ENCODE measurements at regions not wholly inside any gene's neighbourhood (a gene's known extent, or its start where the extent isn't known, plus 50 kb on each side); places are given as distances from the start of the nearest gene placed in this dataset.

GRCh38 chr3:161575901-161576300, 79.3 kb downstream of the OTOL1 start:
- Histone ChIP-seq H3K27ac (ENCODE audit: low read length) (no peak overlapping the region), H3K27me3 (ENCODE audit: control insufficient read depth, insufficient read depth, low read length) (no peaks in the 10 kb centered on the region), H3K36me3 (ENCODE audit: control insufficient read depth, low read depth, low read length) (no peaks in the 10 kb centered on the region), H3K9me3 (ENCODE audit: control insufficient read depth, low read depth, low read length) (no peaks in the 10 kb centered on the region), H3K9ac (ENCODE audit: low read length) (no peak overlapping the region), H3K4me3 (ENCODE audit: low read length) (no peak overlapping the region), H3K4me1 (ENCODE audit: control insufficient read depth, low read depth, low read length) (peaks cover 8% of the 10 kb centered on the region)

DNA sequence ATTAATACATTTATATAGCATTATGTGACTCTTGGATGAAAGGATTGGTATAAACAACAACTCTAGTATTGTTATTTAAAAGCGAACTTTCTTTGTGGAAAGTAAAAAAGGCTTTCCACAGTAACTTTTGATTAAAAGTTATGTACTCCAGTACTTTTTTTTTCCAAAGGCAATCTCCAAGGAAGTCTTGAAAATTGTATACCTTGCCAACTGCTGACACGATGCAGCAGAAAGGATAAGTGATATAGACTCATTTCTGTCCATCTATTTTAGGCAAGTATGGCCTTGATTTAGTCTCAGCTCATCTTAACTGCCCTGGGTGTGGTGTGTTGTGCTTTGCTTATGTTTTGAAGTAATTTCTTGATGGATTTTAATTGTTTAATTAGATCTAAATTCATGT, 79.7 kb downstream of the OTOL1 start:
- Histone ChIP-seq H3K4me3 (ENCODE audit: low read length) (no peak overlapping the region), H3K27me3 (ENCODE audit: control insufficient read depth, insufficient read depth, low read length) (no peaks in the 10 kb centered on the region), H3K9ac (ENCODE audit: low read length) (no peak overlapping the region), H3K36me3 (ENCODE audit: control insufficient read depth, low read depth, low read length) (no peaks in the 10 kb centered on the region), H3K4me1 (ENCODE audit: control insufficient read depth, low read depth, low read length) (peaks cover 8% of the 10 kb centered on the region), H3K9me3 (ENCODE audit: control insufficient read depth, low read depth, low read length) (no peaks in the 10 kb centered on the region), H3K27ac (ENCODE audit: low read length) (no peak overlapping the region)

DNA sequence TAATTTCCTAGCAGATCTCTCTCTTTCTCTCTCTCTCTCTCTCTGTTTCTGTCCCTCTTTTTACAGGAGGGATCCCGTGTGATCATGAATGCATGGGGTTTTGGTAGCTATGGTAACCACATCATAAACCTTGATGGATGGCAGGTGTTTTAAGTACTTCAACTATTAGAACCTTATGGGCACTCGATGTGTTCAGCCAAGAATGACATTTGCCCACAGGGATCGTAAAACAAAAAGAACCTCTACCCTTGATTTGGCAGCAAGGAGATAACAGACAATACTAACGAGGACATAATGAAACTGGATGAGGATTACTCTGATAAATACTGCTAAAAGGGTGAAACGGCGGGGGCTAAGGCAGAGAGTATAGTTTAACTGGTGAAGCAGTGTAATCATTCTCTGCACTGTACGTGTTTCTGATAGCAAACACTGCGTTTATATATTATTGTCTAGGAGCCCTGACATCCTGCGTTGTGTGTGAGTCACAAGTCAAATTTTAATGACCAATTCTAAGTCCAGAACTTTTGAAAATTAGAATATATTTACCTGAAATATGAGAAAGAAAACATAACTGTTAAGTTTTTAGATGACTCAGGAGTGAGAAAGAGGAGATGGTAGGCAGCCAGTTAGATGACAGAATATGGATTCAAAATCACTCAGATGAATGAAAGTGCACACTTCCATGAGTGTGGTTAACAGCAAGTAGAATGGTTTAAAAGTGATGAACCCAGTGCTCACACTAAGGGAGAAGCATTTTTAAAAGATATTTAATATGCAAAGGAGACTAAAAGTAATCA, 80.3 kb downstream of the OTOL1 start:
- H3K36me3 ChIP-seq (ENCODE audit: control insufficient read depth, low read depth, low read length): no peaks in the 10 kb centered on the region
- H3K27me3 ChIP-seq (ENCODE audit: control insufficient read depth, insufficient read depth, low read length): no peaks in the 10 kb centered on the region
- H3K4me3 ChIP-seq (ENCODE audit: low read length): no peak overlapping the region
- H3K27ac ChIP-seq (ENCODE audit: low read length): no peak overlapping the region
- H3K9ac ChIP-seq (ENCODE audit: low read length): no peak overlapping the region
- H3K9me3 ChIP-seq (ENCODE audit: control insufficient read depth, low read depth, low read length): no peaks in the 10 kb centered on the region
- peaks cover 8% of the 10 kb centered on the region for H3K4me1 ChIP-seq (ENCODE audit: control insufficient read depth, low read depth, low read length)

- Histone ChIP-seq H3K36me3 (ENCODE audit: control insufficient read depth, low read depth, low read length) (no peaks in the 10 kb centered on the region), H3K9me3 (ENCODE audit: control insufficient read depth, low read depth, low read length) (no peaks in the 10 kb centered on the region), H3K9ac (ENCODE audit: low read length) (no peak overlapping the region), H3K27me3 (ENCODE audit: control insufficient read depth, insufficient read depth, low read length) (no peaks in the 10 kb centered on the region), H3K4me1 (ENCODE audit: control insufficient read depth, low read depth, low read length) (peaks cover 8% of the 10 kb centered on the region), H3K4me3 (ENCODE audit: low read length) (no peak overlapping the region), H3K27ac (ENCODE audit: low read length) (no peak overlapping the region)
Measured at GRCh38 chr3:161577662-161578061, 81.1 kb downstream of the OTOL1 start.

DNA sequence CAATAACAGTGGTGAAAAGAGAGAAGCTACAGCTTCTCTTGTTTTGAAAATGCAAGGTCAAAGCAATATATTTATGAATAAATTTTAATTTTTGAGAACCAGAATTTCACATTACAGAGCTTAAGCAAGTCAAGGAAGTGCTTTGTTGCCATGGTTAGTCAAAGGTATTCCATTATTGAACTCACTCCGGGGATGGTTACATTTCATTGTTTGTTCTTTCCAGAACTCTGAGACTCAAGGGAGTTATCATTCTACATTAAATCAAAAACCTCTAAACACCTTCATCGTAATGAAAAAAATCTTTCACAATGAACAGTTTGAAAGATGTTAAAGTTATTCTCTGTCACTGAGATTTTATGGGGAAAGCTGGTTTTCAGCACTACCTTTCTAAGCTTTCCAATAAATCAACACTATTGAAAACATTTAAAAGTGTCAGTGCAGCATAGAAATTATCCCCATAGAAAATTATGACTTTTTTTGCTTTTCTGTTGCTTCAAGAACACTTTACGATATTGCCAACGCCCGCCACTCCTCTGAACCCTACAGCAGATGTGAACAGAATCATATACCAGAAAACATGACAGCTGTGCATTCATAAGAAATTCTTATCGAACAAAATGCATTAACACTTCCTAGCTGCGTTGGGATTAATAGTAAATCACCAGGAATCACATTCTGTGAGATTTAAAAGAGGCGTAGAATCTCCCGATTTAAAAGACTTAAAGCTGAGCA, 83.0 kb downstream of the OTOL1 start:
- Histone ChIP-seq H3K9me3 (ENCODE audit: control insufficient read depth, low read depth, low read length) (no peaks in the 10 kb centered on the region), H3K27ac (ENCODE audit: low read length) (no peak overlapping the region), H3K9ac (ENCODE audit: low read length) (no peak overlapping the region), H3K36me3 (ENCODE audit: control insufficient read depth, low read depth, low read length) (no peaks in the 10 kb centered on the region), H3K4me1 (ENCODE audit: control insufficient read depth, low read depth, low read length) (peaks cover 8% of the 10 kb centered on the region), H3K27me3 (ENCODE audit: control insufficient read depth, insufficient read depth, low read length) (no peaks in the 10 kb centered on the region), H3K4me3 (ENCODE audit: low read length) (no peak overlapping the region)

DNA sequence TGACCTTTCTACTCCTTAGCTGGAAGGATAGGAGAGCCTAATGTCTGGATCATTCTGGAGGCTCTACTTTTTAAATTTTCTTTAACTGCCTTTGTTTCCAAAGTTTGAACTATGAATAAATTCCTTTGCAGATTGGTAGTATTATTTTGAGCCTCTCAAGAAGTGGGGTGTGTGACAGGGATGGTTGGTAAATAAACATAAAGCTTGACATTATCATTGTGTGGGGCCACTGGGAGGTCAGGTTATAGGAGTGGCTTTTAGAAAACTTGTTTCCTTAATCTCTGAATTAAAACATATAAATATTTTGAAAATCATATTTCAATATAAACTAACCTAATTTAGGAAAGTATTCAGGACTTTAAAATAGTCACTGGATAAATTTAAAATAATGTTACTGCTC, 89.3 kb downstream of the OTOL1 start:
- H3K9ac ChIP-seq (ENCODE audit: low read length): no peak overlapping the region
- no peak overlapping the region for H3K27ac ChIP-seq (ENCODE audit: low read length)
- no peaks in the 10 kb centered on the region for H3K36me3 ChIP-seq (ENCODE audit: control insufficient read depth, low read depth, low read length)
- no peaks in the 10 kb centered on the region for H3K27me3 ChIP-seq (ENCODE audit: control insufficient read depth, insufficient read depth, low read length)
- no peak overlapping the region for H3K4me3 ChIP-seq (ENCODE audit: low read length)
- H3K9me3 ChIP-seq (ENCODE audit: control insufficient read depth, low read depth, low read length): peaks cover 5% of the 10 kb centered on the region
- no peaks in the 10 kb centered on the region for H3K4me1 ChIP-seq (ENCODE audit: control insufficient read depth, low read depth, low read length)

DNA sequence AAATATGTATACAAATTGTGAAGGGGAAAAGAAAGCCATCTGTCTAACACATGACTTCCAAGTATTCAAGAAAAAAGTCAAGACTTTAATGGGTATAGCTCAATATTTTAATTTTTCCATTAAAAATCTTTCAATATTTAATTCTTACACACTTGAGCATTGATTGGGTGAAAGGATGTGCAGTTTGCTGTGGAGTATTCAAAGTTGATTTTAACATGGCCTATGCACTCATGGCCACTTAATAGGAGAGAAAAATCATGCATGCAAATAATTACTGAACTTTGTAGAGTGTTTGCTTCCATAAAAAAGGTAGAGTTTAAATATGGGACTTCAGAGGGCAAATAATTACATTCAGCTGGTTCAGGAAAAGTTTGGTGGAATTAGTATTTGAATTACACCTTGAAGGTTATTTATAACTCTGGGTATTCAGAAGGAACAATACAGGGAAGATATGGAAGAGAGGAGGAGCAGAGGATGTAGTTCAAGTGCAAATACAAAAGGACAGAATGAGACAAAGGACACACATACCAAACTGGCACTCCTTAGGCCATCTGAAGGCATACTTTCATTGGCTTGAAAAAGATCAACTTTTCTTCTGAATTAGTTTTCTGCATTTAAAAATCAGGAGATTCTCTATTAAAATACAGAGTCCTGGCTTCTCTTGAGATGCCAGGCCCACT, 90.1 kb downstream of the OTOL1 start:
- Histone ChIP-seq H3K4me3 (ENCODE audit: low read length) (no peak overlapping the region), H3K4me1 (ENCODE audit: control insufficient read depth, low read depth, low read length) (no peaks in the 10 kb centered on the region), H3K27ac (ENCODE audit: low read length) (no peak overlapping the region), H3K9me3 (ENCODE audit: control insufficient read depth, low read depth, low read length) (peaks cover 5% of the 10 kb centered on the region), H3K9ac (ENCODE audit: low read length) (no peak overlapping the region), H3K36me3 (ENCODE audit: control insufficient read depth, low read depth, low read length) (no peaks in the 10 kb centered on the region), H3K27me3 (ENCODE audit: control insufficient read depth, insufficient read depth, low read length) (no peaks in the 10 kb centered on the region)

DNA sequence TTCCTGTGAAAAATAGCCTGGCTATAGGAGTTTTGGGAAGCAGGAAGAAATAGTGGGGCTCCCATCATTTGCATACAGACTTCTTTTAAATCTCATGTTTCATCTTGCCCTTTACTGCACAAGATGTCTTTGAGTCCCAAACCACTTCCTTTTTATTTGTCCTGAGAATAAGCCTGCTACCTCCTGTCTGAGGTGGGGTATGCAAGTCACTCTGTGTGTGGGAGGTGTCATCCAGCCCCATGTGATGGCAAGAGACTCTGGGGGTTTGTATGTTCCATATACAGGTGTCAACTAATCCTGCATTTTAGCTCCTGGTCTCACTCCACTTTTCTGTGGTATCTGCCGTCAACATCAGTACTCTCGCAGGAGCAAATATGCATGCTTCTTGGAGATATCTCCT, 102.0 kb downstream of the OTOL1 start:
- no peaks in the 10 kb centered on the region for H3K36me3 ChIP-seq (ENCODE audit: control insufficient read depth, low read depth, low read length)

GRCh38 chr3:161599697-161600096, 103.1 kb downstream of the OTOL1 start:
- H3K4me1 ChIP-seq (ENCODE audit: control insufficient read depth, low read depth, low read length): no peaks in the 10 kb centered on the region
- H3K27ac ChIP-seq (ENCODE audit: low read length): no peak overlapping the region
- H3K4me3 ChIP-seq (ENCODE audit: low read length): no peak overlapping the region
- no peaks in the 10 kb centered on the region for H3K36me3 ChIP-seq (ENCODE audit: control insufficient read depth, low read depth, low read length)
- H3K27me3 ChIP-seq (ENCODE audit: control insufficient read depth, insufficient read depth, low read length): no peaks in the 10 kb centered on the region
- no peak overlapping the region for H3K9ac ChIP-seq (ENCODE audit: low read length)
- no peaks in the 10 kb centered on the region for H3K9me3 ChIP-seq (ENCODE audit: control insufficient read depth, low read depth, low read length)

More for the DNA sequence above, 102.0 kb downstream of the OTOL1 start:
- H3K9me3 ChIP-seq (ENCODE audit: control insufficient read depth, low read depth, low read length): no peaks in the 10 kb centered on the region
- H3K4me3 ChIP-seq (ENCODE audit: low read length): no peak overlapping the region
- no peaks in the 10 kb centered on the region for H3K27me3 ChIP-seq (ENCODE audit: control insufficient read depth, insufficient read depth, low read length)
- H3K9ac ChIP-seq (ENCODE audit: low read length): no peak overlapping the region
- H3K27ac ChIP-seq (ENCODE audit: low read length): no peak overlapping the region
- H3K4me1 ChIP-seq (ENCODE audit: control insufficient read depth, low read depth, low read length): no peaks in the 10 kb centered on the region

DNA sequence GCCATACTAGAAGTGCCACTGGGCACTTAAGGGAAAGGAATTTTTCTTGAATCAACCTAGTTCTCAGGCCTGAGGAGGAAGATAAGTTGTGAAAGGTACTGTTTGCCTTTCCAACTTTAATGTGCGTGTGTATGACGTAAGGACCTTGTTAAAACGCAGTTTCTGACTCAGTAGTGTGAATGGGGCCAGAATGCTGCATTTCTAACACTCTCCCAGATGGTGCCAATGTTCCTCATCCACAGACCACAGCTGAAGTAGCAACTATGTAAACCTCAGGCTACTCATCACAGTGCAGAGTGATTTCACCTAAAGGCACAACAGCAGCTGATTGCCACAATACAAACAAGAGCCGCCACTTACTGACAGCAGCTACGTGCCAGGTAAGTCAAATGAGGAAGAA, 103.6 kb downstream of the OTOL1 start:
- Histone ChIP-seq H3K36me3 (ENCODE audit: control insufficient read depth, low read depth, low read length) (no peaks in the 10 kb centered on the region), H3K9ac (ENCODE audit: low read length) (no peak overlapping the region), H3K4me3 (ENCODE audit: low read length) (no peak overlapping the region), H3K27me3 (ENCODE audit: control insufficient read depth, insufficient read depth, low read length) (no peaks in the 10 kb centered on the region), H3K4me1 (ENCODE audit: control insufficient read depth, low read depth, low read length) (no peaks in the 10 kb centered on the region), H3K9me3 (ENCODE audit: control insufficient read depth, low read depth, low read length) (no peaks in the 10 kb centered on the region), H3K27ac (ENCODE audit: low read length) (no peak overlapping the region)

DNA sequence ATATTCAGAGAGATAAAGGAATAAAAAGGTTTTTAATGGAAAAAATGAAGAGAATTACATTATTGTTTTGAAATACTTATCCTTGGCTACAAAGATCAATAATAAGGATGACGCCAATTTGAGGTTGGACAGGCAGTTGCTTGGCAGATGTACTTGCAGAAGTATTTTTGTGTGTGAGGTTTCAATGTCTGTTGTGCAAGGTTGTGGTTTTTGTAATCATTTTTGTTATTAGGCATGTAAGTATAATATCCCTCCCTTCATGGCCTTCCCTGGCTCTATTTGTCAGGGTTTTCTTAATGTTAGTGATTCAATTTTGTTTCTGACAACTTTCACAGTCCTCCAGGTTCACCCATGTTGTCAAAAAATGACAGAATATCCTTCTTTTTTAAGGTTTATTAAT, 105.9 kb downstream of the OTOL1 start:
- H3K4me1 ChIP-seq (ENCODE audit: control insufficient read depth, low read depth, low read length): no peaks in the 10 kb centered on the region
- H3K9ac ChIP-seq (ENCODE audit: low read length): no peak overlapping the region
- no peaks in the 10 kb centered on the region for H3K9me3 ChIP-seq (ENCODE audit: control insufficient read depth, low read depth, low read length)

More for the DNA sequence above, 105.9 kb downstream of the OTOL1 start:
- Histone ChIP-seq H3K27me3 (ENCODE audit: control insufficient read depth, insufficient read depth, low read length) (no peaks in the 10 kb centered on the region), H3K27ac (ENCODE audit: low read length) (no peak overlapping the region), H3K36me3 (ENCODE audit: control insufficient read depth, low read depth, low read length) (no peaks in the 10 kb centered on the region), H3K4me3 (ENCODE audit: low read length) (no peak overlapping the region)

All from iPS-18a (cell line).